ENCODE measurements at regions not wholly inside any gene's neighbourhood (a gene's known extent, or its start where the extent isn't known, plus 50 kb on each side); places are given as distances from the start of the nearest gene placed in this dataset.

DNA sequence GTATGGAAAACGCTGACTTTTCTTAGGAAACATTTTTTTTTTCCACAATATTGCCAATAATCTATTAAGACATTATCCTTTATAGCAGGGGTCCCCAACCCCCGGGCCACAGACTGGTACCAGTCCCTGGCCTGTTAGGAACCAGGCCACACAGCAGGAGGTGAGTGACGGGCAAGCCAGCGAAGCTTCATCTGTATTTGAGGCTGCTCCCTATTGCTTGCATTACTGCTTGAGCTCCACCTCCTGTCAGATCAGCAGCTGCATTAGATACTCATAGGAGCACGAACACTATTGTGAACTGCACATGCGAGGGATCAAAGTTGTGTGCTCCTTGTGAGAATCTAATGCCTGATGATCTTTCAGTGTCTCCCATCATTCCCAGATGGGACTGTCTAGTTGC is 793.7 kb downstream of the SLITRK5 start:
- Histone ChIP-seq H3K79me2 (ENCODE audit: low read length) (no peaks in the 10 kb centered on the region), H3K9me3 (ENCODE audit: low read length) (no peaks in the 10 kb centered on the region), H2AFZ (ENCODE audit: low read length) (no peak overlapping the region), H4K20me1 (ENCODE audit: low read length) (no peaks in the 10 kb centered on the region), H3K27ac (ENCODE audit: low read length) (no peak overlapping the region), H3K9me2 (replicated peaks; ENCODE audit: low read length) (no peaks in the 10 kb centered on the region), H3K4me3 (ENCODE audit: low read length) (no peak overlapping the region), H3F3A (ENCODE audit: low read length, unreplicated experiment) (no peaks in the 10 kb centered on the region), H3K4me1 (ENCODE audit: insufficient read depth, low read length) (no peaks in the 10 kb centered on the region), H3K27me3 (ENCODE audit: low read length) (no peaks in the 10 kb centered on the region), H3K4me2 (ENCODE audit: low read length) (no peak overlapping the region), H3K9ac (ENCODE audit: low read length) (no peak overlapping the region), H3K36me3 (ENCODE audit: low read depth, low read length) (no peaks in the 10 kb centered on the region)
- TF ChIP-seq EZH2phosphoT487 (IDR thresholded peaks at IDR 0.05; ENCODE audit: borderline replicate concordance, low read length) (no peak), EZH2 (IDR thresholded peaks at IDR 0.05; ENCODE audit: low read length, unreplicated experiment) (no peak), CTCF (conservative IDR thresholded peaks at IDR 0.05; ENCODE audit: low read depth, low read length) (no peak)
- DNase-seq (no peak), ATAC-seq (no peak)
- POLR2A ChIA-PET (ENCODE audit: unreplicated experiment), result no interaction called here
- intact Hi-C loops (cut with micrococcal nuclease), result no loop called here
- CTCF ChIA-PET, result no interaction called here
- BruUV-seq (replicated peaks), result no TSS peak

- no peaks in the 10 kb centered on the region for H3K9me2 ChIP-seq (replicated peaks; ENCODE audit: low read length)
- no peak overlapping the region for H3K9ac ChIP-seq (ENCODE audit: low read length)
- H3K27ac ChIP-seq (ENCODE audit: low read length), result no peak overlapping the region
- H3K9me3 ChIP-seq (ENCODE audit: low read length), result no peaks in the 10 kb centered on the region
- ATAC-seq (no peak), DNase-seq (no peak)
- no peak overlapping the region for H2AFZ ChIP-seq (ENCODE audit: low read length)
- H3K4me1 ChIP-seq (ENCODE audit: insufficient read depth, low read length), result no peaks in the 10 kb centered on the region
- ChIA-PET POLR2A (ENCODE audit: unreplicated experiment) (no interaction called here), CTCF (no interaction called here)
- BruUV-seq (replicated peaks), result no TSS peak
- H3K4me2 ChIP-seq (ENCODE audit: low read length), result no peak overlapping the region
- TF ChIP-seq CTCF (conservative IDR thresholded peaks at IDR 0.05; ENCODE audit: low read depth, low read length), result no peak
- TF ChIP-seq EZH2phosphoT487 (IDR thresholded peaks at IDR 0.05; ENCODE audit: borderline replicate concordance, low read length), result no peak
- no peak for TF ChIP-seq EZH2 (IDR thresholded peaks at IDR 0.05; ENCODE audit: low read length, unreplicated experiment)
- no peaks in the 10 kb centered on the region for H3F3A ChIP-seq (ENCODE audit: low read length, unreplicated experiment)
- H4K20me1 ChIP-seq (ENCODE audit: low read length), result no peaks in the 10 kb centered on the region
- no peaks in the 10 kb centered on the region for H3K27me3 ChIP-seq (ENCODE audit: low read length)
- H3K36me3 ChIP-seq (ENCODE audit: low read depth, low read length), result no peaks in the 10 kb centered on the region
- no peaks in the 10 kb centered on the region for H3K79me2 ChIP-seq (ENCODE audit: low read length)
- H3K4me3 ChIP-seq (ENCODE audit: low read length), result no peak overlapping the region
- intact Hi-C loops (cut with micrococcal nuclease), result no loop called here
Measured at GRCh38 chr13:88472316-88472715, 801.1 kb downstream of the SLITRK5 start.

GRCh38 chr13:88483202-88483601 is 812.0 kb downstream of the SLITRK5 start:
- no peak overlapping the region for H3K4me3 ChIP-seq (ENCODE audit: low read length)
- no peaks in the 10 kb centered on the region for H3K4me1 ChIP-seq (ENCODE audit: insufficient read depth, low read length)
- H3K36me3 ChIP-seq (ENCODE audit: low read depth, low read length), result no peaks in the 10 kb centered on the region
- POLR2A ChIA-PET (ENCODE audit: unreplicated experiment), result no interaction called here
- H3K9me3 ChIP-seq (ENCODE audit: low read length), result no peaks in the 10 kb centered on the region
- no peaks in the 10 kb centered on the region for H3F3A ChIP-seq (ENCODE audit: low read length, unreplicated experiment)
- H3K27me3 ChIP-seq (ENCODE audit: low read length), result no peaks in the 10 kb centered on the region
- H3K4me2 ChIP-seq (ENCODE audit: low read length), result no peak overlapping the region
- H4K20me1 ChIP-seq (ENCODE audit: low read length), result no peaks in the 10 kb centered on the region
- H3K79me2 ChIP-seq (ENCODE audit: low read length), result no peaks in the 10 kb centered on the region
- no peaks in the 10 kb centered on the region for H3K9me2 ChIP-seq (replicated peaks; ENCODE audit: low read length)
- no TSS peak for BruUV-seq (replicated peaks)
- H2AFZ ChIP-seq (ENCODE audit: low read length), result no peak overlapping the region
- CTCF ChIA-PET, result no interaction called here
- DNase-seq, result no peak
- ATAC-seq, result no peak
- TF ChIP-seq CTCF (conservative IDR thresholded peaks at IDR 0.05; ENCODE audit: low read depth, low read length) (no peak), EZH2 (IDR thresholded peaks at IDR 0.05; ENCODE audit: low read length, unreplicated experiment) (no peak), EZH2phosphoT487 (IDR thresholded peaks at IDR 0.05; ENCODE audit: borderline replicate concordance, low read length) (no peak)
- H3K9ac ChIP-seq (ENCODE audit: low read length), result no peak overlapping the region
- no peak overlapping the region for H3K27ac ChIP-seq (ENCODE audit: low read length)
- intact Hi-C loops (cut with micrococcal nuclease), result no loop called here
